Ishikawa (cell line): ENCODE measurements at regions not wholly inside any gene's neighbourhood (a gene's known extent, or its start where the extent isn't known, plus 50 kb on each side); places are given as distances from the start of the nearest gene placed in this dataset.

Experiments
- CEBPB ChIP-seq: IDR thresholded peaks from 2 replicates; pipeline ENCODE4 v1.6.1; 2012
- CREB1 ChIP-seq: IDR thresholded peaks from 2 replicates; pipeline ENCODE4 v1.6.1; 2012; ENCODE audit warnings: low read depth
- EGR1 ChIP-seq: IDR thresholded peaks from 2 replicates; pipeline ENCODE4 v1.6.1; 2012
- EP300 ChIP-seq: IDR thresholded peaks from 2 replicates; pipeline ENCODE4 v1.6.1; 2012; ENCODE audit warnings: borderline replicate concordance
- FOXM1 ChIP-seq: IDR thresholded peaks from 2 replicates; pipeline ENCODE4 v1.6.1; 2012; ENCODE audit warnings: low read depth, borderline replicate concordance
- MAX ChIP-seq: IDR thresholded peaks from 2 replicates; pipeline ENCODE4 v1.6.1; 2012
- NFIC ChIP-seq: IDR thresholded peaks from 2 replicates; pipeline ENCODE4 v1.6.1; 2012
- RAD21 ChIP-seq: IDR thresholded peaks from 2 replicates; pipeline ENCODE4 v1.6.1; 2012; ENCODE audit warnings: low read depth
- REST ChIP-seq: IDR thresholded peaks from 2 replicates; pipeline ENCODE4 v1.6.1; 2012; ENCODE audit warnings: low read depth, mild to moderate bottlenecking
- TAF1 ChIP-seq: IDR thresholded peaks from 2 replicates; pipeline ENCODE4 v1.6.1; 2012; ENCODE audit warnings: low read depth, mild to moderate bottlenecking
- TCF12 ChIP-seq: IDR thresholded peaks from 2 replicates; pipeline ENCODE4 v1.6.1; 2012; ENCODE audit warnings: low read depth
- TEAD4 ChIP-seq: IDR thresholded peaks from 2 replicates; pipeline ENCODE4 v1.6.1; 2012
- YY1 ChIP-seq: IDR thresholded peaks from 2 replicates; pipeline ENCODE4 v1.6.1; 2012; ENCODE audit warnings: low read depth
- TF ChIP-seq, protein P1 (sequence below): IDR thresholded peaks from 2 replicates; pipeline ENCODE4 v1.6.1; 2012

GRCh38 chr3:115325539-115325938, 178.5 kb upstream of the ZBTB20 start:
- TF ChIP-seq TAF1 (no peak), RAD21 (0 out of 2 replicates have a peak, but pooled peaks have one; percentile 7), REST (peak; percentile 91), YY1 (no peak), CEBPB (no peak), EP300 (no peak), CREB1 (no peak), EGR1 (no peak), MAX (no peak), NFIC (no peak), TCF12 (no peak), FOXM1 (no peak), TEAD4 (no peak)
- TF ChIP-seq, protein P1, sequence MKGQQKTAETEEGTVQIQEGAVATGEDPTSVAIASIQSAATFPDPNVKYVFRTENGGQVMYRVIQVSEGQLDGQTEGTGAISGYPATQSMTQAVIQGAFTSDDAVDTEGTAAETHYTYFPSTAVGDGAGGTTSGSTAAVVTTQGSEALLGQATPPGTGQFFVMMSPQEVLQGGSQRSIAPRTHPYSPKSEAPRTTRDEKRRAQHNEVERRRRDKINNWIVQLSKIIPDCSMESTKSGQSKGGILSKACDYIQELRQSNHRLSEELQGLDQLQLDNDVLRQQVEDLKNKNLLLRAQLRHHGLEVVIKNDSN = no peak
